ENCODE measurements at regions not wholly inside any gene's neighbourhood (a gene's known extent, or its start where the extent isn't known, plus 50 kb on each side); places are given as distances from the start of the nearest gene placed in this dataset.

- no peak for TF ChIP-seq SRF (IDR thresholded peaks at IDR 0.05; ENCODE audit: low read depth)
- TF ChIP-seq POLR2AphosphoS5 (IDR thresholded peaks at IDR 0.05; ENCODE audit: low read depth, low read length), result no peak
- TF ChIP-seq, protein P1, sequence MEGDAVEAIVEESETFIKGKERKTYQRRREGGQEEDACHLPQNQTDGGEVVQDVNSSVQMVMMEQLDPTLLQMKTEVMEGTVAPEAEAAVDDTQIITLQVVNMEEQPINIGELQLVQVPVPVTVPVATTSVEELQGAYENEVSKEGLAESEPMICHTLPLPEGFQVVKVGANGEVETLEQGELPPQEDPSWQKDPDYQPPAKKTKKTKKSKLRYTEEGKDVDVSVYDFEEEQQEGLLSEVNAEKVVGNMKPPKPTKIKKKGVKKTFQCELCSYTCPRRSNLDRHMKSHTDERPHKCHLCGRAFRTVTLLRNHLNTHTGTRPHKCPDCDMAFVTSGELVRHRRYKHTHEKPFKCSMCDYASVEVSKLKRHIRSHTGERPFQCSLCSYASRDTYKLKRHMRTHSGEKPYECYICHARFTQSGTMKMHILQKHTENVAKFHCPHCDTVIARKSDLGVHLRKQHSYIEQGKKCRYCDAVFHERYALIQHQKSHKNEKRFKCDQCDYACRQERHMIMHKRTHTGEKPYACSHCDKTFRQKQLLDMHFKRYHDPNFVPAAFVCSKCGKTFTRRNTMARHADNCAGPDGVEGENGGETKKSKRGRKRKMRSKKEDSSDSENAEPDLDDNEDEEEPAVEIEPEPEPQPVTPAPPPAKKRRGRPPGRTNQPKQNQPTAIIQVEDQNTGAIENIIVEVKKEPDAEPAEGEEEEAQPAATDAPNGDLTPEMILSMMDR (IDR thresholded peaks at IDR 0.05 in 2 of 3, conservative IDR thresholded peaks at IDR 0.05 in 1 of 3; ENCODE audit: borderline replicate concordance in 1 of 3, insufficient read depth in 1 of 3, low read depth in 2 of 3, low read length in 2 of 3), result no peak
- TF ChIP-seq, protein P2, sequence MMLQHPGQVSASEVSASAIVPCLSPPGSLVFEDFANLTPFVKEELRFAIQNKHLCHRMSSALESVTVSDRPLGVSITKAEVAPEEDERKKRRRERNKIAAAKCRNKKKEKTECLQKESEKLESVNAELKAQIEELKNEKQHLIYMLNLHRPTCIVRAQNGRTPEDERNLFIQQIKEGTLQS (IDR thresholded peaks at IDR 0.05), result no peak
- TF ChIP-seq, protein P3, sequence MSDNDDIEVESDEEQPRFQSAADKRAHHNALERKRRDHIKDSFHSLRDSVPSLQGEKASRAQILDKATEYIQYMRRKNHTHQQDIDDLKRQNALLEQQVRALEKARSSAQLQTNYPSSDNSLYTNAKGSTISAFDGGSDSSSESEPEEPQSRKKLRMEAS (IDR thresholded peaks at IDR 0.05), result no peak
- TF ChIP-seq EZH2 (IDR thresholded peaks at IDR 0.05), result no peak
- no peak for TF ChIP-seq POLR2A (IDR thresholded peaks at IDR 0.05; ENCODE audit: borderline replicate concordance, extremely low read depth, insufficient read depth, insufficient read length)
- no peak for TF ChIP-seq ZNF274 (IDR thresholded peaks at IDR 0.05; ENCODE audit: low read depth, low read length)
- TF ChIP-seq YY1 (IDR thresholded peaks at IDR 0.05; ENCODE audit: extremely low read depth, insufficient replicate concordance, low read depth, low read length), result no peak
- TF ChIP-seq ZBTB33 (IDR thresholded peaks at IDR 0.05; ENCODE audit: extremely low read depth, insufficient replicate concordance, low read length), result no peak
- no peak for TF ChIP-seq JUND (IDR thresholded peaks at IDR 0.05)
- TF ChIP-seq CEBPB (IDR thresholded peaks at IDR 0.05; ENCODE audit: low read depth), result no peak
These were observed 75.7 kb upstream of the SMARCA2 start for GRCh38 chr9:1939466-1939865.

All from HCT116 (cell line).